ENCODE measurements at regions not wholly inside any gene's neighbourhood (a gene's known extent, or its start where the extent isn't known, plus 50 kb on each side); places are given as distances from the start of the nearest gene placed in this dataset.

GRCh38 chr16:72241930-72242329 is 70.0 kb upstream of the PMFBP1 start:
- Mint-ChIP-seq H3K27ac (no peak overlapping the region), H3K36me3 (ENCODE audit: low read depth) (no peaks in the 10 kb centered on the region), H3K9me3 (no peaks in the 10 kb centered on the region), H3K27me3 (no peaks in the 10 kb centered on the region), H3K4me3 (no peak overlapping the region), H3K4me1 (ENCODE audit: low read depth) (peaks cover 4% of the 10 kb centered on the region)

GRCh38 chr16:72241008-72241407 is 69.1 kb upstream of the PMFBP1 start:
- Mint-ChIP-seq H3K4me3 (no peak overlapping the region), H3K4me1 (ENCODE audit: low read depth) (no peaks in the 10 kb centered on the region), H3K9me3 (no peaks in the 10 kb centered on the region), H3K36me3 (ENCODE audit: low read depth) (no peaks in the 10 kb centered on the region), H3K27me3 (no peaks in the 10 kb centered on the region), H3K27ac (no peak overlapping the region)

- Mint-ChIP-seq H3K36me3 (ENCODE audit: low read depth) (no peaks in the 10 kb centered on the region), H3K9me3 (no peaks in the 10 kb centered on the region), H3K4me1 (ENCODE audit: low read depth) (no peaks in the 10 kb centered on the region), H3K27me3 (no peaks in the 10 kb centered on the region), H3K27ac (no peak overlapping the region), H3K4me3 (no peak overlapping the region)
Measured at GRCh38 chr16:72240466-72240865, 68.5 kb upstream of the PMFBP1 start.

- no peaks in the 10 kb centered on the region for H3K9me3 Mint-ChIP-seq
- no peak overlapping the region for H3K4me3 Mint-ChIP-seq
- H3K36me3 Mint-ChIP-seq (ENCODE audit: low read depth): no peaks in the 10 kb centered on the region
- no peak overlapping the region for H3K27ac Mint-ChIP-seq
- no peaks in the 10 kb centered on the region for H3K27me3 Mint-ChIP-seq
- H3K4me1 Mint-ChIP-seq (ENCODE audit: low read depth): no peaks in the 10 kb centered on the region
Measured at GRCh38 chr16:72236866-72237265, 64.9 kb upstream of the PMFBP1 start.

- Mint-ChIP-seq H3K9me3 (no peaks in the 10 kb centered on the region), H3K4me1 (ENCODE audit: low read depth) (no peaks in the 10 kb centered on the region), H3K27me3 (no peaks in the 10 kb centered on the region), H3K27ac (no peak overlapping the region), H3K36me3 (ENCODE audit: low read depth) (no peaks in the 10 kb centered on the region), H3K4me3 (no peak overlapping the region)
Measured at GRCh38 chr16:72234387-72234786, 62.4 kb upstream of the PMFBP1 start.

GRCh38 chr16:72228014-72228413 is 56.1 kb upstream of the PMFBP1 start:
- Mint-ChIP-seq H3K36me3 (ENCODE audit: low read depth) (no peaks in the 10 kb centered on the region), H3K4me3 (no peak overlapping the region), H3K27me3 (no peaks in the 10 kb centered on the region), H3K4me1 (ENCODE audit: low read depth) (no peaks in the 10 kb centered on the region), H3K9me3 (no peaks in the 10 kb centered on the region), H3K27ac (no peak overlapping the region)

GRCh38 chr16:72226136-72226535 is 54.2 kb upstream of the PMFBP1 start:
- Mint-ChIP-seq H3K27ac (no peak overlapping the region), H3K27me3 (no peaks in the 10 kb centered on the region), H3K36me3 (ENCODE audit: low read depth) (no peaks in the 10 kb centered on the region), H3K9me3 (no peaks in the 10 kb centered on the region), H3K4me1 (ENCODE audit: low read depth) (no peaks in the 10 kb centered on the region), H3K4me3 (no peak overlapping the region)

- Mint-ChIP-seq H3K27me3 (no peaks in the 10 kb centered on the region), H3K4me1 (ENCODE audit: low read depth) (no peaks in the 10 kb centered on the region), H3K9me3 (no peaks in the 10 kb centered on the region), H3K36me3 (ENCODE audit: low read depth) (no peaks in the 10 kb centered on the region), H3K27ac (no peak overlapping the region), H3K4me3 (no peak overlapping the region)
Measured at GRCh38 chr16:72224260-72224768, 52.4 kb upstream of the PMFBP1 start.

GRCh38 chr16:72222503-72222902 is 50.5 kb upstream of the PMFBP1 start:
- Mint-ChIP-seq H3K4me3 (no peak overlapping the region), H3K9me3 (no peaks in the 10 kb centered on the region), H3K27ac (no peak overlapping the region), H3K4me1 (ENCODE audit: low read depth) (no peaks in the 10 kb centered on the region), H3K27me3 (no peaks in the 10 kb centered on the region), H3K36me3 (ENCODE audit: low read depth) (no peaks in the 10 kb centered on the region)
